ENCODE measurements at regions not wholly inside any gene's neighbourhood (a gene's known extent, or its start where the extent isn't known, plus 50 kb on each side); places are given as distances from the start of the nearest gene placed in this dataset.

GRCh38 chr17:33500151-33500550, 207.1 kb upstream of the ASIC2 start (continued):
- peak; percentile 47; the same call in 1 of the 2 replicates for TF ChIP-seq BCL11A (IDR thresholded peaks at IDR 0.05; ENCODE audit: low read depth, low read length)
- 0 out of 2 replicates have a peak, but pooled peaks have one; percentile 33 for TF ChIP-seq NFYB (IDR thresholded peaks at IDR 0.05; ENCODE audit: insufficient read depth, low read depth, low read length)
- TF ChIP-seq DPF2 (IDR thresholded peaks at IDR 0.05), result peak; percentile 77; the same call in 1 of the 2 replicates
- TF ChIP-seq JUND (IDR thresholded peaks at IDR 0.05; ENCODE audit: low read depth, low read length), result peak; percentile 39; the same call in 1 of the 2 replicates
- no peak for TF ChIP-seq CTCF (IDR thresholded peaks at IDR 0.05 in 2 of 3, conservative IDR thresholded peaks at IDR 0.05 in 1 of 3; ENCODE audit: control insufficient read depth in 2 of 3, extremely low read depth in 1 of 3, insufficient read depth in 1 of 3, low read depth in 3 of 3, low read length in 3 of 3)
- no peak for TF ChIP-seq SP1 (IDR thresholded peaks at IDR 0.05; ENCODE audit: low read depth, low read length)
- peak; percentile 37; the same call in 1 of the 2 replicates for TF ChIP-seq RAD51 (IDR thresholded peaks at IDR 0.05)
- peak; percentile 47; the same call in 1 of the 2 replicates for TF ChIP-seq ATF7 (IDR thresholded peaks at IDR 0.05; ENCODE audit: low read depth)
- no peak for TF ChIP-seq SIX5 (IDR thresholded peaks at IDR 0.05; ENCODE audit: low read depth, low read length, severe bottlenecking)
- peak; percentile 46 for TF ChIP-seq PBX3 (IDR thresholded peaks at IDR 0.05; ENCODE audit: insufficient replicate concordance, low read depth, low read length)
- 0 out of 2 replicates have a peak, but pooled peaks have one; percentile 26 for TF ChIP-seq TCF12 (IDR thresholded peaks at IDR 0.05; ENCODE audit: low read depth, low read length)
- TF ChIP-seq EED (IDR thresholded peaks at IDR 0.05; ENCODE audit: low read depth), result 0 out of 2 replicates have a peak, but pooled peaks have one; percentile 38
- peak; percentile 63; the same call in 1 of the 2 replicates for TF ChIP-seq CHD2 (IDR thresholded peaks at IDR 0.05; ENCODE audit: borderline replicate concordance, low read depth, low read length)
- no peak for TF ChIP-seq BACH1 (IDR thresholded peaks at IDR 0.05; ENCODE audit: borderline replicate concordance)
- TF ChIP-seq ESRRA (IDR thresholded peaks at IDR 0.05; ENCODE audit: low read length), result no peak
- no peak for TF ChIP-seq STAT3 (IDR thresholded peaks at IDR 0.05; ENCODE audit: low read depth, low read length)
- no peak for TF ChIP-seq CHD1 (IDR thresholded peaks at IDR 0.05; ENCODE audit: low read depth, low read length)
- no peak for TF ChIP-seq SMC3 (IDR thresholded peaks at IDR 0.05; ENCODE audit: borderline replicate concordance, low read length)
- peak; percentile 72 for TF ChIP-seq NR2F1 (conservative IDR thresholded peaks at IDR 0.05)
- peak; percentile 64; the same call in 1 of the 2 replicates for TF ChIP-seq MTA2 (IDR thresholded peaks at IDR 0.05; ENCODE audit: low read depth)
- peak; percentile 61; the same call in 1 of the 2 replicates for TF ChIP-seq MYB (IDR thresholded peaks at IDR 0.05; ENCODE audit: borderline replicate concordance, low read depth, low read length)
- TF ChIP-seq IRF4 (IDR thresholded peaks at IDR 0.05; ENCODE audit: low read depth, low read length), result peak; percentile 73; the same call in 1 of the 2 replicates
- no peak for TF ChIP-seq TAF1 (IDR thresholded peaks at IDR 0.05; ENCODE audit: borderline replicate concordance, low read depth, low read length)
- TF ChIP-seq JUNB (IDR thresholded peaks at IDR 0.05), result peak; percentile 57
- no peak for TF ChIP-seq ZNF274 (IDR thresholded peaks at IDR 0.05; ENCODE audit: insufficient read depth, insufficient read length)
- TF ChIP-seq RELA (IDR thresholded peaks at IDR 0.05; ENCODE audit: borderline replicate concordance, partially characterized antibody), result peak; percentile 90
- TF ChIP-seq NFIC (IDR thresholded peaks at IDR 0.05; ENCODE audit: low read depth, low read length), result 0 out of 2 replicates have a peak, but pooled peaks have one; percentile 19
- peak; percentile 85 for TF ChIP-seq PKNOX1 (IDR thresholded peaks at IDR 0.05)
- no peak for TF ChIP-seq CREM (IDR thresholded peaks at IDR 0.05; ENCODE audit: low read depth)

All from GM12878 (cell line).